ENCODE measurements at regions not wholly inside any gene's neighbourhood (a gene's known extent, or its start where the extent isn't known, plus 50 kb on each side); places are given as distances from the start of the nearest gene placed in this dataset.

DNA sequence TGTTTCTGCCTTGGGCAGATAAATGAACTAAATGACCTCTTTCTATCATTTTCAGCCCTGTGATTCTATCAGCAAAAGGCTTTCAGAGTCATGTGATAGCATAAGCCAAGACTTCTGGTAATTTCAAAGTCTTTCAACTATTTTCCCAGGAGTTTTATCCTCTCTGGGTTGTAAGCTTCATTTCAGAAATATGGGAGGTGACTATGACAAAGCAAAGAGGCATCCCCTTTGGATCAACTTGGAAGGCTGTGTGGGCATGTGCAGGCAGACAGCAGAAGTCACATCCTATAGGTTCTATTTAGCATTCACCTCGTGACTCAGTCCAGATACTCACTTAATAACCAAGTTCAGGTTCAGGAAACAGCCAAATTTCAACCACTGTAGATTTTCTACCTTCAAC is 149.0 kb upstream of the FST start:
- Histone ChIP-seq H3K9me3 (ENCODE audit: low read depth, low read length, poor library complexity, severe bottlenecking) (no peaks in the 10 kb centered on the region), H3K4me3 (ENCODE audit: low read depth, low read length, poor library complexity, severe bottlenecking) (no peak overlapping the region), H3K36me3 (ENCODE audit: insufficient read depth, low read length, poor library complexity, severe bottlenecking) (no peaks in the 10 kb centered on the region), H3K27ac (ENCODE audit: low read depth, low read length, poor library complexity, severe bottlenecking) (no peak overlapping the region), H3K4me1 (ENCODE audit: insufficient read depth, low read length, poor library complexity, severe bottlenecking) (no peaks in the 10 kb centered on the region), H3K27me3 (replicated peaks; ENCODE audit: insufficient read depth, low read depth, low read length, poor library complexity) (no peaks in the 10 kb centered on the region)
- TF ChIP-seq CTCF (conservative IDR thresholded peaks at IDR 0.05; ENCODE audit: low read depth, low read length) (no peak), EZH2 (IDR thresholded peaks at IDR 0.05; ENCODE audit: borderline replicate concordance, low read depth, low read length, poor library complexity, severe bottlenecking) (no peak)
- POLR2A ChIA-PET (ENCODE audit: low non-redundant PET): no interaction called here
- intact Hi-C loops (cut with micrococcal nuclease; ENCODE audit: unreplicated experiment): no loop called here
- DNase-seq (ENCODE audit: low spot score): no peak
- CTCF ChIA-PET: no interaction called here
- BruUV-seq (replicated peaks): no TSS peak

DNA sequence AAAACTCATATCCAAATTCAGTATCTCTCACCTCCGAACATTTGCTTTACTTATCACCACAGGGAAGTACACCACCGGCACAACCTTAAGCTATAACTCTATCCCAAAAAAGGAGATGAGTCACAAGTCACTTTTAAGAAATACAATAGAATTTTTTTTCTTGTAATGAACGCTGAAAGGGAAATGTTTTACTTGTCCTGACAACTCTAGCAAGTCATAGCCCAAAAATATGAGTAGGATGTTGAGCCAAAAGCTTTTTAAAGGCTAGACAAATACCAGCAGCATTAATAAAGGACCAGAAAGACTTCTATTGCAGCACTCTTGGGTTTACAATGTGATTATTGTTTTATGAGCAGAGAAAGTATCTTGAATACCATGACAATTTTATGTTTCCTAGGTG is 147.3 kb upstream of the FST start:
- Histone ChIP-seq H3K36me3 (ENCODE audit: insufficient read depth, low read length, poor library complexity, severe bottlenecking) (no peaks in the 10 kb centered on the region), H3K4me3 (ENCODE audit: low read depth, low read length, poor library complexity, severe bottlenecking) (no peak overlapping the region), H3K27me3 (replicated peaks; ENCODE audit: insufficient read depth, low read depth, low read length, poor library complexity) (no peaks in the 10 kb centered on the region), H3K9me3 (ENCODE audit: low read depth, low read length, poor library complexity, severe bottlenecking) (no peaks in the 10 kb centered on the region), H3K4me1 (ENCODE audit: insufficient read depth, low read length, poor library complexity, severe bottlenecking) (no peaks in the 10 kb centered on the region), H3K27ac (ENCODE audit: low read depth, low read length, poor library complexity, severe bottlenecking) (no peak overlapping the region)
- ChIA-PET POLR2A (ENCODE audit: low non-redundant PET) (no interaction called here), CTCF (no interaction called here)
- DNase-seq (ENCODE audit: low spot score): no peak
- TF ChIP-seq EZH2 (IDR thresholded peaks at IDR 0.05; ENCODE audit: borderline replicate concordance, low read depth, low read length, poor library complexity, severe bottlenecking): no peak
- no peak for TF ChIP-seq CTCF (conservative IDR thresholded peaks at IDR 0.05; ENCODE audit: low read depth, low read length)
- no TSS peak for BruUV-seq (replicated peaks)
- intact Hi-C loops (cut with micrococcal nuclease; ENCODE audit: unreplicated experiment): no loop called here

DNA sequence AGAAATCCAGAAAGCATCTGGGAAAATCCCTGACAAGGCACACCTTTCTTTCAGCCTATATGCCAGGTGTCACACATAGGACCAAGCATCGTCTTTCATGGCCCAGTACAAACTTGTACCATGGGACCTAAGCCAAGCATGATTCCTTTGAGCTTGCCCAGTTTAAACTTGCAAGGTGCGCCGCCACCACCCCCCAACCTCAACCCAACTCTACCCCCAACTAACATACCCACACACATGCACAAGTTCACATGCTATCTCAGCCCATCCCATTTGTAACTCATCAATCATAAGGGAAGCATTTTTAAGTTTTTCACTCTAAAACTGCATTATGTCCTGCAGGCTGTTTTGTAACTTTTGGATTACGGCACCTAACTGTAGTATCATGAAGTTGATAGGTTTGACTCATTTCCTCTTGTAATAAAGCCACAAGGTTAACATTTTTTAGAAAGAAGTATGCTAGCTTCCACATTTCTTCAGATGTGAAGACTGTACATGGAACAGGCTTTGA is 145.9 kb upstream of the FST start:
- no TSS peak for BruUV-seq (replicated peaks)
- no peak overlapping the region for H3K27ac ChIP-seq (ENCODE audit: low read depth, low read length, poor library complexity, severe bottlenecking)
- ChIA-PET CTCF (no interaction called here), POLR2A (ENCODE audit: low non-redundant PET) (no interaction called here)
- H3K9me3 ChIP-seq (ENCODE audit: low read depth, low read length, poor library complexity, severe bottlenecking): no peaks in the 10 kb centered on the region
- no peak overlapping the region for H3K4me3 ChIP-seq (ENCODE audit: low read depth, low read length, poor library complexity, severe bottlenecking)
- intact Hi-C loops (cut with micrococcal nuclease; ENCODE audit: unreplicated experiment): no loop called here
- H3K36me3 ChIP-seq (ENCODE audit: insufficient read depth, low read length, poor library complexity, severe bottlenecking): no peaks in the 10 kb centered on the region
- TF ChIP-seq EZH2 (IDR thresholded peaks at IDR 0.05; ENCODE audit: borderline replicate concordance, low read depth, low read length, poor library complexity, severe bottlenecking): no peak
- no peak for TF ChIP-seq CTCF (conservative IDR thresholded peaks at IDR 0.05; ENCODE audit: low read depth, low read length)
- no peaks in the 10 kb centered on the region for H3K4me1 ChIP-seq (ENCODE audit: insufficient read depth, low read length, poor library complexity, severe bottlenecking)
- no peaks in the 10 kb centered on the region for H3K27me3 ChIP-seq (replicated peaks; ENCODE audit: insufficient read depth, low read depth, low read length, poor library complexity)
- DNase-seq (ENCODE audit: low spot score): no peak
